ENCODE measurements at regions not wholly inside any gene's neighbourhood (a gene's known extent, or its start where the extent isn't known, plus 50 kb on each side); places are given as distances from the start of the nearest gene placed in this dataset.

DNA sequence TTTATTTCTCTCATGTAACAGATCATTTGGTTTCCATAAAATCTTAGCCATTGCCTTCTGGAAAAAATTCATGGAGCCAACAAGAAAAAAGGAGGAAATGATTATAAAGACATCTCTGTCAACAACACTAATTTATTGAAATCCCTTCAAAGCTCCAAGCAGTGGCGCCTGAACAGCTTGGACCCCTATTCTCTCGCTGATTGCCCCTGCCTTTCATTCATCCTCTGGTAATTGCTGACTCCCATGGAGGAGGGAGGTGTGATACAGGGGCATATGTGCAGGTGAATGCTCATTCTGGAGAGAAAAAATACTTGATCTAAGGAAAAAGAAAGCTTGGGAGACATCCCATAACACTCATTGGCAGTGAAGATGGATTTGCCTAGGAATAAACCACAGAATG is 345.5 kb downstream of the FGFR2 start:
- TF ChIP-seq, protein P1, sequence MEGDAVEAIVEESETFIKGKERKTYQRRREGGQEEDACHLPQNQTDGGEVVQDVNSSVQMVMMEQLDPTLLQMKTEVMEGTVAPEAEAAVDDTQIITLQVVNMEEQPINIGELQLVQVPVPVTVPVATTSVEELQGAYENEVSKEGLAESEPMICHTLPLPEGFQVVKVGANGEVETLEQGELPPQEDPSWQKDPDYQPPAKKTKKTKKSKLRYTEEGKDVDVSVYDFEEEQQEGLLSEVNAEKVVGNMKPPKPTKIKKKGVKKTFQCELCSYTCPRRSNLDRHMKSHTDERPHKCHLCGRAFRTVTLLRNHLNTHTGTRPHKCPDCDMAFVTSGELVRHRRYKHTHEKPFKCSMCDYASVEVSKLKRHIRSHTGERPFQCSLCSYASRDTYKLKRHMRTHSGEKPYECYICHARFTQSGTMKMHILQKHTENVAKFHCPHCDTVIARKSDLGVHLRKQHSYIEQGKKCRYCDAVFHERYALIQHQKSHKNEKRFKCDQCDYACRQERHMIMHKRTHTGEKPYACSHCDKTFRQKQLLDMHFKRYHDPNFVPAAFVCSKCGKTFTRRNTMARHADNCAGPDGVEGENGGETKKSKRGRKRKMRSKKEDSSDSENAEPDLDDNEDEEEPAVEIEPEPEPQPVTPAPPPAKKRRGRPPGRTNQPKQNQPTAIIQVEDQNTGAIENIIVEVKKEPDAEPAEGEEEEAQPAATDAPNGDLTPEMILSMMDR (IDR thresholded peaks at IDR 0.05; ENCODE audit: low read length): no peak
- TF ChIP-seq EZH2 (IDR thresholded peaks at IDR 0.05; ENCODE audit: borderline replicate concordance, low read length): no peak
